Brain microvascular endothelial cell (primary cell): ENCODE measurements at regions not wholly inside any gene's neighbourhood (a gene's known extent, or its start where the extent isn't known, plus 50 kb on each side); places are given as distances from the start of the nearest gene placed in this dataset.

Source experiments
- DNase-seq: peaks from one replicate; pipeline ENCODE4 v3.0.0-alpha.2; 2020
- H3K27ac ChIP-seq: fragments of 250-450 bp; sonication (Bioruptor Pico); 2 replicates; pipeline ENCODE4 v1.5.1; 2020; ENCODE audit warnings: mild to moderate bottlenecking, moderate library complexity
- H3K27me3 ChIP-seq: fragments of 250-450 bp; sonication (Bioruptor Pico); replicated peaks from 2 replicates; pipeline ENCODE4 v1.5.1; 2020; ENCODE audit warnings: mild to moderate bottlenecking
- H3K36me3 ChIP-seq: fragments of 250-450 bp; sonication (Bioruptor Pico); replicated peaks from 2 replicates; pipeline ENCODE4 v1.5.1; 2020; ENCODE audit warnings: mild to moderate bottlenecking
- H3K4me3 ChIP-seq: 2 replicates; pipeline ENCODE4 v1.5.1; 2011; ENCODE audit warnings: low read depth, mild to moderate bottlenecking, control low read depth, low read length, moderate library complexity
- CTCF ChIP-seq: IDR thresholded peaks from 2 replicates; pipeline ENCODE4 v1.5.1; 2011; ENCODE audit warnings: low read depth, mild to moderate bottlenecking, moderate library complexity, low read length, control low read depth, inconsistent platforms; ENCODE audit errors: missing control alignments
- in situ Hi-C: cut with HindIII; loops from 2 replicates; pipeline ENCODE4 v1.10.0; 2017; ENCODE audit warnings: low sequenced_read_pairs, low pct_ligation_motif_present

- no peak overlapping the region for H3K4me3 ChIP-seq
- no peak for TF ChIP-seq CTCF
- no peaks in the 10 kb centered on the region for H3K27me3 ChIP-seq
- H3K36me3 ChIP-seq = no peaks in the 10 kb centered on the region
- in situ Hi-C loops = no loop called here
- no peak overlapping the region for H3K27ac ChIP-seq
- no peak for DNase-seq
Measured at GRCh38 chr2:59191781-59192180, 950.7 kb upstream of the FANCL start.

- no peaks in the 10 kb centered on the region for H3K36me3 ChIP-seq
- DNase-seq = no peak
- H3K27ac ChIP-seq = no peak overlapping the region
- TF ChIP-seq CTCF = no peak
- no peak overlapping the region for H3K4me3 ChIP-seq
- in situ Hi-C loops = no loop called here
- H3K27me3 ChIP-seq = no peaks in the 10 kb centered on the region
Measured at GRCh38 chr2:59190518-59190917, 949.4 kb upstream of the FANCL start.

GRCh38 chr2:59184276-59185020 lies 943.3 kb upstream of the FANCL start:
- TF ChIP-seq CTCF = no peak
- Histone ChIP-seq H3K27me3 (no peaks in the 10 kb centered on the region), H3K36me3 (no peaks in the 10 kb centered on the region), H3K27ac (no peak overlapping the region), H3K4me3 (no peak overlapping the region)
- peak; percentile 18 for DNase-seq
- in situ Hi-C loops = no loop called here

GRCh38 chr2:59183070-59183469 lies 941.9 kb upstream of the FANCL start:
- no peaks in the 10 kb centered on the region for H3K36me3 ChIP-seq
- no peak for TF ChIP-seq CTCF
- in situ Hi-C loops = no loop called here
- H3K4me3 ChIP-seq = no peak overlapping the region
- H3K27me3 ChIP-seq = no peaks in the 10 kb centered on the region
- DNase-seq = no peak
- no peak overlapping the region for H3K27ac ChIP-seq

GRCh38 chr2:59182249-59182648 lies 941.1 kb upstream of the FANCL start:
- Histone ChIP-seq H3K27ac (no peak overlapping the region), H3K27me3 (no peaks in the 10 kb centered on the region), H3K36me3 (no peaks in the 10 kb centered on the region), H3K4me3 (no peak overlapping the region)
- peak; percentile 68 for TF ChIP-seq CTCF
- in situ Hi-C loops = no loop called here
- peak; percentile 35 for DNase-seq

GRCh38 chr2:59181347-59181746 lies 940.2 kb upstream of the FANCL start:
- in situ Hi-C loops = no loop called here
- Histone ChIP-seq H3K27me3 (no peaks in the 10 kb centered on the region), H3K4me3 (no peak overlapping the region), H3K27ac (no peak overlapping the region), H3K36me3 (no peaks in the 10 kb centered on the region)
- DNase-seq = no peak
- TF ChIP-seq CTCF = no peak
